ENCODE measurements at regions not wholly inside any gene's neighbourhood (a gene's known extent, or its start where the extent isn't known, plus 50 kb on each side); places are given as distances from the start of the nearest gene placed in this dataset.

DNA sequence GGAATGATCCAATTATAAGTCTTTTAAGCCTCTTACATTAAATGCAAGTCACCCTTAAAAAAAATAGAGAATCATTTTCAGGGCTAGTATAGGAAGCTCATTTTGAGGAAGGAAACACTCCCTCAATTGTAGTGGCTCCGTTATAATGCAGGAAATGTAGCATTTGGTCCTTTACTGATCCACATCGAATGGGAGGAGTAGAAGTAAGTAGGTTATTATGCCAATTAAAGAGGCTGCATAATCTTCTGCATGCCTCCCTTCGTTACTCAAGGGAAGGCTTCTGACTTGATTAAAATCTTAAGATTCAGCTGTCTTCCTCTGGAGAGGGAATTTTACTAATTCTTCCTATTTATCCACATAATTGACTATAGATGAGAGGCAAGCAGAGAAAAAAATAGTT is 579.2 kb upstream of the COX7C start:
- H3K27ac Mint-ChIP-seq, result no peak overlapping the region
- H3K4me3 Mint-ChIP-seq, result no peak overlapping the region
- no peaks in the 10 kb centered on the region for H3K27me3 Mint-ChIP-seq
- H3K36me3 Mint-ChIP-seq (ENCODE audit: low read depth), result no peaks in the 10 kb centered on the region
- no peaks in the 10 kb centered on the region for H3K4me1 Mint-ChIP-seq (ENCODE audit: low read depth)
- H3K9me3 Mint-ChIP-seq, result peaks cover 6% of the 10 kb centered on the region

GRCh38 chr5:86039351-86039750 is 578.4 kb upstream of the COX7C start:
- Mint-ChIP-seq H3K9me3 (peaks cover 6% of the 10 kb centered on the region), H3K4me3 (no peak overlapping the region), H3K36me3 (ENCODE audit: low read depth) (no peaks in the 10 kb centered on the region), H3K27ac (no peak overlapping the region), H3K27me3 (no peaks in the 10 kb centered on the region), H3K4me1 (ENCODE audit: low read depth) (no peaks in the 10 kb centered on the region)

DNA sequence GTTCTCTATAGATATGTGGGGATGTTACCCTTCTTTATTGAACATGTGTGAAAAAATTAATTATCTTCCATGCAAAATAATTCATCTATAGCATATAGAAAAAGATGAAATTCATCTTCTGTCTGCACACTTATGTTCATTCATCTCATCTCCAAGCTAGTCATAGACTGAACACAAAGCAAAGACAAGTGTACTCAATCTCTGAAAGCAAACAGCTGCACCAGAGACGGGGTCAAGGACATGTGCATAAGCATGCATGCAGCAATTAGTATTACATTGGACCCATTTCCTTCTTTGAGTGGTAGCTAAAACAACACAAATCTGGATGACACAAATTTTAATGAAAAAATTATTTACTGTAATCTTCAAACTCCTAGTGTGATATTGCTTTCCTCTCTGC is 547.0 kb upstream of the COX7C start:
- Mint-ChIP-seq H3K27ac (no peak overlapping the region), H3K36me3 (ENCODE audit: low read depth) (no peaks in the 10 kb centered on the region), H3K9me3 (peaks cover 8% of the 10 kb centered on the region), H3K4me1 (ENCODE audit: low read depth) (no peaks in the 10 kb centered on the region), H3K4me3 (no peak overlapping the region), H3K27me3 (no peaks in the 10 kb centered on the region)

DNA sequence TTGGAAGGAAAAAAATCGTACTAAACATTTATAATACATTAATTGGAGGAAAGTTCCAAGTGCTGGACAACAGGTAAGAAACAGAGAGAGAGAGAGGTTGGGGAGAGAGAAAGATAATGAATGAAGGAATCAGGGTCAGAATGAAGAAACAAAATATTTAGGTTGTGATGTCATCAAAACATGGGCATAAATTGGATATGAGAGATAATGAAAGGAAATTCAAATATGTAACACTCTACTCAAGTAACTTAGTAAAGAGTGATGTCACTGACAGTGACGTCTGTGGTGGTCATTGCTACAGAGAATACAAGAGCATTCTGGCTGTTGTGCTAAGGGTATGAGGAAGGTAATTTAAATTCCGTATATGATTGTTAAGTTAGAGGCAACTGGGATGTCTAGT is 543.4 kb upstream of the COX7C start:
- Mint-ChIP-seq H3K9me3 (no peaks in the 10 kb centered on the region), H3K27ac (no peak overlapping the region), H3K4me3 (no peak overlapping the region), H3K4me1 (ENCODE audit: low read depth) (no peaks in the 10 kb centered on the region), H3K36me3 (ENCODE audit: low read depth) (no peaks in the 10 kb centered on the region), H3K27me3 (no peaks in the 10 kb centered on the region)

GRCh38 chr5:86075139-86075538 is 542.6 kb upstream of the COX7C start:
- Mint-ChIP-seq H3K4me3 (no peak overlapping the region), H3K4me1 (ENCODE audit: low read depth) (no peaks in the 10 kb centered on the region), H3K36me3 (ENCODE audit: low read depth) (no peaks in the 10 kb centered on the region), H3K9me3 (no peaks in the 10 kb centered on the region), H3K27ac (no peak overlapping the region), H3K27me3 (no peaks in the 10 kb centered on the region)

GRCh38 chr5:86095092-86095491 is 522.6 kb upstream of the COX7C start:
- no peaks in the 10 kb centered on the region for H3K9me3 Mint-ChIP-seq
- no peak overlapping the region for H3K4me3 Mint-ChIP-seq
- no peak overlapping the region for H3K27ac Mint-ChIP-seq
- no peaks in the 10 kb centered on the region for H3K36me3 Mint-ChIP-seq (ENCODE audit: low read depth)
- no peaks in the 10 kb centered on the region for H3K4me1 Mint-ChIP-seq (ENCODE audit: low read depth)
- H3K27me3 Mint-ChIP-seq, result no peaks in the 10 kb centered on the region

DNA sequence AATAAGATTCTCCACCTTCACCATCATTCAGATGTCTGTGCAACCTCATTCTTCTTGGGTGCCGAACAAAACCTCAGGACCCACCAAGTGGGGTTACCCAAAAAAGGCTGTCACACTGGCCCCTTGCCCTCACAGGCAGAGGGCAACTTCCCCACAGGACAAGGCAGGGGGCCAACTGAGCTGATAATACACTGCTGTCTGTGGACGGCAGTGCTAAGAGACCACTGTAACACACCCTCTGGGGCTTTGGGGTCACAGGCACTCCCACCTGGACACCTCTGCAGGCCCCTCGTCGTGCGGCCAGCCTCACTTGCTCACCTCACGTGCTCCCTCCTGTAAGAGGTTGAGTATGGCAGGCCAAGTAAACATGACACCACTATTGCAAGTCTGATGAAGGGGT is 515.8 kb upstream of the COX7C start:
- Mint-ChIP-seq H3K9me3 (no peaks in the 10 kb centered on the region), H3K27me3 (no peaks in the 10 kb centered on the region), H3K36me3 (ENCODE audit: low read depth) (no peaks in the 10 kb centered on the region), H3K27ac (no peak overlapping the region), H3K4me1 (ENCODE audit: low read depth) (no peaks in the 10 kb centered on the region), H3K4me3 (no peak overlapping the region)

GRCh38 chr5:86108825-86109224 is 508.9 kb upstream of the COX7C start:
- Mint-ChIP-seq H3K27me3 (no peaks in the 10 kb centered on the region), H3K4me1 (ENCODE audit: low read depth) (no peaks in the 10 kb centered on the region), H3K9me3 (peaks cover 10% of the 10 kb centered on the region), H3K27ac (no peak overlapping the region), H3K4me3 (no peak overlapping the region), H3K36me3 (ENCODE audit: low read depth) (no peaks in the 10 kb centered on the region)

DNA sequence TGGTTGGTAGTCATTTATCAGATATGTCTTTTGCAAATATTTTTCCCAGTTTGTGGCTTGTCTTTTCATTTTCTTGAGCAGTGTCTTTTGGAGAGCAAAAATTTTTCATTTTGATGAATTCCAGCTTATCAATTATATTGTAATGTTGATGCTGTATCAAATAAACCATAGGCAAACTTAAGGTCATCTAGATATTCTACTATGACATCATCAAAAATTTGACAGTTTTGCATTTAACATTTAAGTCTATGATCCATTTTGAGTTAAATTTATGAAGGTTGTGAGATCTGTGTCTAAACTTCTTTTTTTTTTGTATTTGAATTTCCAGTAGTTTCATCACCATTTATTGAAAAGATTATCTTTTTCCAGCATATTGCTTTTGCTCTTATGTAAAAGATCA is 505.5 kb upstream of the COX7C start:
- H3K27ac Mint-ChIP-seq, result no peak overlapping the region
- H3K9me3 Mint-ChIP-seq, result peaks cover 10% of the 10 kb centered on the region
- no peaks in the 10 kb centered on the region for H3K27me3 Mint-ChIP-seq
- H3K4me3 Mint-ChIP-seq, result no peak overlapping the region
- no peaks in the 10 kb centered on the region for H3K36me3 Mint-ChIP-seq (ENCODE audit: low read depth)
- H3K4me1 Mint-ChIP-seq (ENCODE audit: low read depth), result no peaks in the 10 kb centered on the region

DNA sequence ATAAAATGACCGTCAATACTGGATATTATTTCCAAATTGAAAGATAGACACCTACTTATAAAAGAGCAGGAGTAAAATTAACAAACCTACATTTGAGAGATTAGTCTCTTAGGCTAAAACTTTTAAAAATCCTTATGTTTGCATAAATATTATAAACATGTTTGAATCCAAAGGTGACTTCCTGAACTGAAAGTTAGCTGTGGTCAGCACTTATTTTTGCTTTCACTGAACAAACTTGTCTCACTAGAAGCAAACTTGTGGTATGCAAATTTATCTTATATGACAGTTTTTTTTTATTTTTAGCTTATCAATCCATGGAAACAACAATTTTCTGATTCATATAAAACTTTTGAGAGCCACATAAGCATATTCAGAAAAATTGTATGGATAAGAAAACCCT is 502.6 kb upstream of the COX7C start:
- no peaks in the 10 kb centered on the region for H3K27me3 Mint-ChIP-seq
- peaks cover 4% of the 10 kb centered on the region for H3K9me3 Mint-ChIP-seq
- H3K36me3 Mint-ChIP-seq (ENCODE audit: low read depth), result no peaks in the 10 kb centered on the region
- H3K27ac Mint-ChIP-seq, result no peak overlapping the region
- H3K4me3 Mint-ChIP-seq, result no peak overlapping the region
- H3K4me1 Mint-ChIP-seq (ENCODE audit: low read depth), result no peaks in the 10 kb centered on the region

GRCh38 chr5:86118542-86118941 is 499.2 kb upstream of the COX7C start:
- no peak overlapping the region for H3K27ac Mint-ChIP-seq
- no peak overlapping the region for H3K4me3 Mint-ChIP-seq
- no peaks in the 10 kb centered on the region for H3K27me3 Mint-ChIP-seq
- peaks cover 7% of the 10 kb centered on the region for H3K9me3 Mint-ChIP-seq
- H3K36me3 Mint-ChIP-seq (ENCODE audit: low read depth), result no peaks in the 10 kb centered on the region
- no peaks in the 10 kb centered on the region for H3K4me1 Mint-ChIP-seq (ENCODE audit: low read depth)

GRCh38 chr5:86124333-86124732 is 493.4 kb upstream of the COX7C start:
- no peaks in the 10 kb centered on the region for H3K27me3 Mint-ChIP-seq
- H3K4me3 Mint-ChIP-seq, result no peak overlapping the region
- H3K4me1 Mint-ChIP-seq (ENCODE audit: low read depth), result no peaks in the 10 kb centered on the region
- no peak overlapping the region for H3K27ac Mint-ChIP-seq
- H3K36me3 Mint-ChIP-seq (ENCODE audit: low read depth), result no peaks in the 10 kb centered on the region
- H3K9me3 Mint-ChIP-seq, result peaks cover 7% of the 10 kb centered on the region

GRCh38 chr5:86125731-86126601 is 491.8 kb upstream of the COX7C start:
- H3K4me3 Mint-ChIP-seq, result no peak overlapping the region
- H3K27me3 Mint-ChIP-seq, result no peaks in the 10 kb centered on the region
- H3K9me3 Mint-ChIP-seq, result peaks cover 3% of the 10 kb centered on the region
- no peaks in the 10 kb centered on the region for H3K4me1 Mint-ChIP-seq (ENCODE audit: low read depth)
- H3K27ac Mint-ChIP-seq, result no peak overlapping the region
- H3K36me3 Mint-ChIP-seq (ENCODE audit: low read depth), result no peaks in the 10 kb centered on the region

DNA sequence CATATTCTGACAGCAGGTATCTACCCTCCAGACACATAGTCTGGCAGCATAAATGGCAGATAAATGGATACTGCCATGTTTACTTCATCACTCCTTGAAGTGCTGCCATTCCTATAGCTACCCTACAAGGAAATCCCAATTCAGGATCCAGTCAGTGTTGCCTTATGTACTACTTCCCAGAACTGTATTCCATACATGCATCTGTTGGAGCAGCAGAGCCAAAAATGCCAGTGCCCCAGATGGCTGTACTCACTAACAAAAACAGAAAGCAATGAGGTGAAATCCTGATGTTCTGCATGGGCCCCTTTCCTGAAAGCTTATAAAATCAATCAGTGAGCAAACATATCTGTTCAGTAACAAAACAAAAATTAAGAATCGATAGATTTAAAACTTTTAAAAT is 490.0 kb upstream of the COX7C start:
- H3K9me3 Mint-ChIP-seq, result no peaks in the 10 kb centered on the region
- no peaks in the 10 kb centered on the region for H3K27me3 Mint-ChIP-seq
- H3K4me1 Mint-ChIP-seq (ENCODE audit: low read depth), result no peaks in the 10 kb centered on the region
- H3K27ac Mint-ChIP-seq, result no peak overlapping the region
- H3K36me3 Mint-ChIP-seq (ENCODE audit: low read depth), result no peaks in the 10 kb centered on the region
- no peak overlapping the region for H3K4me3 Mint-ChIP-seq

DNA sequence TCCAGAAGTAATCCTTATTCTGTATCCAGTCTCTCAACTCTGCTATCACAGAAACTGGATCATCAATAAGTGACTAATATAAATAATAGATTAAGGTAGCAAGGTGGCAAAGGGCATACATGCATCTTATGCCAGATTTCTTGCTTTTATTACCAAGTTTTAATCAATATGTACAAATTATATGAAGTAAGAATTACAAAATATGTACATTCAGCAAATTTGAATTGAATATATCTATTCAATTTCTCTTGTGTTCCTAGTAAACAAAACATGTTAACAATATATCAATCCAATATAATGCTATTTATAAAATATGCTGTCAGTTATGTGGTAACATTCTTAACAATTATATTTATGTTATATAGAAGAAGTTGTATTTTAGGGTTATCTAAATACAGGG is 488.7 kb upstream of the COX7C start:
- H3K4me1 Mint-ChIP-seq (ENCODE audit: low read depth), result no peaks in the 10 kb centered on the region

DNA sequence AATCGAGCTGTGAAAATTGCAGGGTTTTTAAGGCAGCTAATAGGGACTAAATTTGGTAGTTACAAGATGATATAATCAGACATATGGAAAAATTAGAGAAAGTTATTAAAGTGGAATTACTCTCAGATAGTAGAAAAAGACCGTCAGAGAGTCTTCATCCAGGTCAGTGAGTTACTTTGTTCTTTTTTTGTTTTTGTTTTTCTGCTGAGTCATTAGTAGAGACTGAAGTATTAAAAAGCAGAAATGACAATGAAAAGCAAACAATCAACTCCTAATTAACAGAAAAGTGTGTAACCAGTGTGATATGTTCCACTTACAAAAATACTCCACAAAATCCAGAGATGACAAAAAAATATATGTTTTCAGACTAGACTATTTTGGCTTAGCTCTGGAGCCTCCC is 480.4 kb upstream of the COX7C start:
- no peak overlapping the region for H3K4me3 Mint-ChIP-seq
- no peaks in the 10 kb centered on the region for H3K27me3 Mint-ChIP-seq
- H3K36me3 Mint-ChIP-seq (ENCODE audit: low read depth), result no peaks in the 10 kb centered on the region
- H3K9me3 Mint-ChIP-seq, result no peaks in the 10 kb centered on the region
- no peak overlapping the region for H3K27ac Mint-ChIP-seq
- no peaks in the 10 kb centered on the region for H3K4me1 Mint-ChIP-seq (ENCODE audit: low read depth)

More for the DNA sequence above, 488.7 kb upstream of the COX7C start:
- Mint-ChIP-seq H3K36me3 (ENCODE audit: low read depth) (no peaks in the 10 kb centered on the region), H3K27ac (no peak overlapping the region), H3K4me3 (no peak overlapping the region), H3K27me3 (no peaks in the 10 kb centered on the region), H3K9me3 (no peaks in the 10 kb centered on the region)

Measured in stimulated activated naive CD8-positive, alpha-beta T cell treated with anti-CD3 and anti-CD28 coated beads, Interleukin-15, Interleukin-2, amounts not matched to agents 100 ng/mL and 50 ng/mL, for 24 hours (primary cell).